Esophagus squamous epithelium (tissue), 5 donors: ENCODE measurements at regions not wholly inside any gene's neighbourhood (a gene's known extent, or its start where the extent isn't known, plus 50 kb on each side); places are given as distances from the start of the nearest gene placed in this dataset.

ENCODE experiments used
- DNase-seq: peaks from one replicate; lab custom pipeline; 2025; lab: John Stamatoyannopoulos, UW
- H3K27ac ChIP-seq, 4 donors: fragments of 200-600 bp; sonication (generic); one replicate each; pipeline ENCODE4 v1.5.1; 2016 to 2019; ENCODE audit warnings: mild to moderate bottlenecking in 1 of 4
- H3K27me3 ChIP-seq, 4 donors: fragments of 200-600 bp; sonication (generic); 1 replicate in 3 of 4; 2 replicates in 1 of 4; pipeline versions ENCODE4 v1.5.1 to v1.6.0; 2017 to 2021; ENCODE audit warnings: antibody characterized with exemption in 1 of 4
- H3K36me3 ChIP-seq, 3 donors: fragments of 200-600 bp; sonication (generic); one replicate each; pipeline ENCODE4 v1.5.1; 2016 to 2019
- H3K4me1 ChIP-seq, 3 donors: fragments of 200-600 bp; sonication (generic); one replicate each; pipeline ENCODE4 v1.5.1; 2017 to 2019
- H3K4me3 ChIP-seq, 4 donors: fragments of 200-600 bp; sonication (generic); 1 replicate in 3 of 4; 2 replicates in 1 of 4; pipeline ENCODE4 v1.5.1; 2016 to 2019; ENCODE audit warnings: mild to moderate bottlenecking in 2 of 4, moderate library complexity in 1 of 4
- H3K9me3 ChIP-seq, 3 donors: fragments of 200-600 bp; sonication (generic); one replicate each; pipeline ENCODE4 v1.5.1; 2016 to 2019
- CTCF ChIP-seq, 6 experiments: fragments of 450-650 bp in 4 of 6; fragments of 200-600 bp in 2 of 6; sonication (generic) in 2 of 6; IDR thresholded peaks; one replicate each; pipeline ENCODE4 v1.5.1; 2016 to 2019; ENCODE audit warnings: antibody characterized with exemption in 6 of 6, mild to moderate bottlenecking in 4 of 6, moderate library complexity in 4 of 6
- POLR2A ChIP-seq, 4 donors: fragments of 450-650 bp; IDR thresholded peaks; one replicate each; pipeline ENCODE4 v1.6.1; 2017; ENCODE audit warnings: antibody characterized with exemption in 4 of 4, mild to moderate bottlenecking in 4 of 4, moderate library complexity in 3 of 4
- WGBS, 2 donors: methylation state at CpG; one replicate each; pipeline ENCODE4 v1.1.5; 2018; 5-methylcytosine and 5-hydroxymethylcytosine counted together
- intact Hi-C: fragments of 100-400 bp; cut with DNase I; formaldehyde crosslinking; loops from one replicate; pipeline ENCODE4 v1.15.0; 2022
- donor health status: DM: yes; HTN: yes; CAD: no.

- WGBS, 2 donors, result 44 to 58% methylated on average over 4 of the region's 4 CpGs
- TF ChIP-seq CTCF (IDR thresholded peaks at IDR 0.05), result no peak
- TF ChIP-seq POLR2A (IDR thresholded peaks at IDR 0.05), result no peak
- Histone ChIP-seq H3K9me3 (no peaks in the 10 kb centered on the region), H3K27me3 (no peaks in the 10 kb centered on the region), H3K4me1 (no peaks in the 10 kb centered on the region), H3K4me3 (no peak overlapping the region), H3K36me3 (no peaks in the 10 kb centered on the region), H3K27ac (no peak overlapping the region)
- intact Hi-C loops, result no loop called here
- DNase-seq, result no peak
Observed at GRCh38 chr18:21928925-21929324, 188.3 kb downstream of the MIB1 start.

- no peaks in the 10 kb centered on the region for H3K4me1 ChIP-seq
- DNase-seq, result no peak
- H3K4me3 ChIP-seq, result no peak overlapping the region
- TF ChIP-seq POLR2A (IDR thresholded peaks at IDR 0.05) (no peak), CTCF (IDR thresholded peaks at IDR 0.05) (no peak)
- H3K27ac ChIP-seq, result no peak overlapping the region
- no peaks in the 10 kb centered on the region for H3K36me3 ChIP-seq
- no peaks in the 10 kb centered on the region for H3K9me3 ChIP-seq
- intact Hi-C loops, result no loop called here
- WGBS, 2 donors, result 58 to 68% methylated on average over 6 of the region's 6 CpGs
- no peaks in the 10 kb centered on the region for H3K27me3 ChIP-seq
Observed at GRCh38 chr18:21930177-21930576, 189.6 kb downstream of the MIB1 start.

DNA sequence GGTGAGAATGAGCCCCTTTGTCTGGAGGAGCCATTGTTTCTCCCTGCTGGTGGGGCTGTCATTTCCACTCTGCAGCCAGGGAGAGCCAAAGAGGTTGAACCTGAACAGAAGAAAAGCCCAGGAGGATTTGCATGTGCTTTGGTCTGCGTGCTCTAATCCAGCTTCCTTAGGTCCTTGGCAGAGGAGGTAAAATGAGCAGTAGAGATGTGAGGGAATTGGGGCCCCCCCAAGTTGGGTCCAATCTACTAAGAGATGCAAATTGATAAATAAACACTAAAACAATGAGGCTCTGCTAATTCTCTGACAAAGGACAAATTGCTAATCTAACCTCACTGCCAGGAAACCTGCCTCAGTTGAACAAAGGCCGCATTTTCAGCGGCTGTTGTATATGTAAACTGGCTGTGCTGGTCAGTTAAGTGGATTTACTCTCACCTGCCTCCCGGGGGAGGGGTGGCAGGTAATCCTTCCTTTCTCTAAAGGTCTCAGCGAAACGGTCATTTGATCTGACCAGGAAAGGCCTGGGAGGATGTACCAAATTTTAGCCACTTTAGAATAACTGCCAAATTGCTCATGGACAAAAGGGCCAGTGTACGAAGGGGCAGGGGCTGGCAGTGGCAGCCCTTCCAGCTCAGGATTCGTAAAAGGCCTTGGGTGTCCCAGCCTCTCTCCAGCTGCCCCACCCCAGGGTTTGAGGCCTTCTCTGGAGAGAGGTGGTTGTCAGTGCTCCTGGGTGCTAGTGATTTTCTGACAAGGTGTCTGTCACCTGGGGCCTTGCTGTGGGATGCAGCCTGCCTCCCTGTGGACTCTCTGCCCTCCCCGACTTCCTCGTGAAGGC, 193.6 kb downstream of the MIB1 start:
- H3K4me1 ChIP-seq, result no peaks in the 10 kb centered on the region
- no peak for DNase-seq
- H3K9me3 ChIP-seq, result no peaks in the 10 kb centered on the region
- whole genome bisulfite sequencing, 2 donors, result 57 to 66% methylated on average over 6 to 8 of the region's 10 CpGs
- no peaks in the 10 kb centered on the region for H3K36me3 ChIP-seq
- H3K4me3 ChIP-seq, result no peak overlapping the region
- intact Hi-C loops, result no loop called here
- TF ChIP-seq CTCF (IDR thresholded peaks at IDR 0.05) (no peak), POLR2A (IDR thresholded peaks at IDR 0.05) (no peak)
- H3K27ac ChIP-seq, result no peak overlapping the region
- H3K27me3 ChIP-seq, result no peaks in the 10 kb centered on the region

- Histone ChIP-seq H3K4me1 (no peaks in the 10 kb centered on the region), H3K4me3 (no peak overlapping the region), H3K9me3 (no peaks in the 10 kb centered on the region), H3K36me3 (no peaks in the 10 kb centered on the region), H3K27ac (no peak overlapping the region), H3K27me3 (no peaks in the 10 kb centered on the region)
- DNase-seq, result no peak
- 95% methylated on average over 4 of the region's 4 CpGs; no CpG with 5 or more reads in 1 of the 2 donors for WGBS, 2 donors
- no peak for TF ChIP-seq CTCF (IDR thresholded peaks at IDR 0.05)
- no peak for TF ChIP-seq POLR2A (IDR thresholded peaks at IDR 0.05)
- intact Hi-C loops, result no loop called here
Observed at GRCh38 chr18:21934766-21935015, 194.1 kb downstream of the MIB1 start.

DNA sequence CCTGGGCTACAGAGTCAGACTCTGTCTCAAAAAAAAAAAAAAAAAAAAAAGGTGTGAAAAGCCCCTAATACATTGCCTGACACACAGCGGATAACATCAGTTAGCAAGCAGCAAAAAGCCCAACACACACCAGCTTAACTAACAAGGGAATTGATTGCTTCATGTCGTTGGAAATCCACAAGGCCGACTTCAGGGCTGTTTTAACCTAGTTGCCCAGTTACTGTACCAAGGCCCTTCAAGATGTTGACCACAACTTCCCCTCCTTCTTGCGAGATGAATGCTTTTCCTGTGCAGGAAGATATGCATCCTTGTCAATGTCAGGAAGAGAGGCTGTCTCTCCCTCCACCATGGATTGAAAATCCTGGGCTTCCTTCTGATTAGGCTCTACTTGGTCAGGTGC, 202.9 kb downstream of the MIB1 start:
- Histone ChIP-seq H3K9me3 (no peaks in the 10 kb centered on the region), H3K27me3 (peaks cover 0 to 7% (median 0%) of the 10 kb centered on the region in 4 donors), H3K27ac (no peak overlapping the region), H3K36me3 (no peaks in the 10 kb centered on the region), H3K4me1 (no peaks in the 10 kb centered on the region), H3K4me3 (no peak overlapping the region)
- intact Hi-C loops, result no loop called here
- TF ChIP-seq CTCF (IDR thresholded peaks at IDR 0.05), result no peak
- WGBS, 2 donors, result 64 to 75% methylated on average over 4 of the region's 4 CpGs
- no peak for DNase-seq
